BJ (cell line): ENCODE measurements at regions not wholly inside any gene's neighbourhood (a gene's known extent, or its start where the extent isn't known, plus 50 kb on each side); places are given as distances from the start of the nearest gene placed in this dataset.

Experiments
- CTCF ChIA-PET: fragments of 350-600 bp; formaldehyde crosslinking; extraction: SDS; loops from one replicate; lab custom pipeline; 2021; ENCODE audit warnings: antibody characterized with exemption, inconsistent platforms; lab: Yijun Ruan, JAX
- POLR2A ChIA-PET: fragments of 300-600 bp; sonication (Branson Sonifier 250); formaldehyde crosslinking; extraction: SDS; loops from one replicate; lab custom pipeline; 2021; ENCODE audit warnings: antibody characterized with exemption; lab: Charles Lee
- DNase-seq: peaks from one replicate; pipeline ENCODE4 v3.0.0-alpha.2; 2011; ENCODE audit warnings: low read depth
- H3K27me3 ChIP-seq: 2 replicates; pipeline ENCODE4 v1.6.0; 2011; ENCODE audit warnings: low read length; ENCODE audit not compliant: control insufficient read depth, insufficient read depth
- H3K36me3 ChIP-seq: 2 replicates; pipeline ENCODE4 v1.5.1; 2011; ENCODE audit warnings: low read length; ENCODE audit not compliant: control insufficient read depth, insufficient read depth
- H3K4me3 ChIP-seq: 2 replicates; pipeline ENCODE4 v1.5.1; 2011; ENCODE audit warnings: low read depth, mild to moderate bottlenecking, control low read depth, low read length
- TF ChIP-seq, protein P1 (sequence below): IDR thresholded peaks from 2 replicates; pipeline ENCODE4 v1.5.1; 2011; ENCODE audit warnings: low read depth, mild to moderate bottlenecking, control low read depth, inconsistent platforms, low read length, moderate library complexity; ENCODE audit not compliant: insufficient read depth

DNA sequence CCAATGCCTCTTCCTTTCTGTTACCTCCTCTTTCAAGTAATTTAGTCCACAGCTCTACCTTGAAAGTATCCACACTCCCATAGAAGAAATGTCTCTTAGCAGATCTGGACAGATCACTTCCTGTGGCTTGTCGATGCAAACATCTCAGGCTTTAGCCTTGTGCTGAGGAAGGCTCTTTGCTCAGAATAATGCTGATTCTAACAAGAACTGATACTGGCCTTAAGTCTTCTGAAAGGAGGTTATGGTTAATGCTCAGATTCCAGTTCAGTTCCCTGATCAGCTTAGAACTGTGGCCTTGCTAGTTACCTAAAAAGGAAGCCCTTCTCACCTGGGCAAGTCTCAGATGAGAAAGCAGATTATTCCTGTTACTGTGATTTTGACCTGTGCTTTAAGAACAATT is 230.1 kb upstream of the FAT4 start:
- Histone ChIP-seq H3K36me3 (no peaks in the 10 kb centered on the region), H3K4me3 (no peak overlapping the region), H3K27me3 (no peaks in the 10 kb centered on the region)
- ChIA-PET CTCF (no interaction called here), POLR2A (no interaction called here)
- no peak for DNase-seq
- TF ChIP-seq, protein P1, sequence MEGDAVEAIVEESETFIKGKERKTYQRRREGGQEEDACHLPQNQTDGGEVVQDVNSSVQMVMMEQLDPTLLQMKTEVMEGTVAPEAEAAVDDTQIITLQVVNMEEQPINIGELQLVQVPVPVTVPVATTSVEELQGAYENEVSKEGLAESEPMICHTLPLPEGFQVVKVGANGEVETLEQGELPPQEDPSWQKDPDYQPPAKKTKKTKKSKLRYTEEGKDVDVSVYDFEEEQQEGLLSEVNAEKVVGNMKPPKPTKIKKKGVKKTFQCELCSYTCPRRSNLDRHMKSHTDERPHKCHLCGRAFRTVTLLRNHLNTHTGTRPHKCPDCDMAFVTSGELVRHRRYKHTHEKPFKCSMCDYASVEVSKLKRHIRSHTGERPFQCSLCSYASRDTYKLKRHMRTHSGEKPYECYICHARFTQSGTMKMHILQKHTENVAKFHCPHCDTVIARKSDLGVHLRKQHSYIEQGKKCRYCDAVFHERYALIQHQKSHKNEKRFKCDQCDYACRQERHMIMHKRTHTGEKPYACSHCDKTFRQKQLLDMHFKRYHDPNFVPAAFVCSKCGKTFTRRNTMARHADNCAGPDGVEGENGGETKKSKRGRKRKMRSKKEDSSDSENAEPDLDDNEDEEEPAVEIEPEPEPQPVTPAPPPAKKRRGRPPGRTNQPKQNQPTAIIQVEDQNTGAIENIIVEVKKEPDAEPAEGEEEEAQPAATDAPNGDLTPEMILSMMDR, result no peak

DNA sequence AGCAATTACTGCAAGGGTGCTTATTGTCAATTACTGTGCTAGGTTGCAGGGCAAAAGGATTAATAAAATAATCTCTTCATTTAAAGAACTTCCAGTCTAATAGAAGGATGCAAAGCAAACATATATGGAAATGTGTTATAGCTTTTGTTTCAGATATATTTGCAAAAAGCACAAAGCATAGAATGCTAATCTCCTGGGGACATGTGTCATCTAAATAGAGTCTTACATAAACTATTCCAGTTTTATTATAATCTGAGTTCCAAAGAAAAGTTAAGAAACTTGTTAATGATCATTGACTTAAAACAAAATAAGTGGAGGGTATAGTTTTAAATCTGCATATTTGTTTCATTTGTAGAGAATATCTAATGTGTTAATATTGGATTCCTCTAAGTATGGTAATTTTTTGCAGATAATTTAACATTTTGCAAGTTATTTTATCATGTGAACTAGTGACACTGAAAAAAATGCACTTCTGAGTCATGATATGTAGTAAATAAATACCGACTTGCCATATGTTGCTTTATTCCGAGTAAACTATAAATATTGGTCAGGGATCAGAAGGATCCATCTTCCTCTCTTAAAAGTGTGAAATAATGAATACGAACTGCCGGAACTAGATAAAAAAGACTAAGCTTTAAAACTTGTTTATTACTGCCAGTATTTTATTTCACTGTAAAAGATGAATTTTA is 231.9 kb upstream of the FAT4 start:
- no peaks in the 10 kb centered on the region for H3K27me3 ChIP-seq
- no peak for DNase-seq
- TF ChIP-seq, protein P1, result no peak
- H3K4me3 ChIP-seq, result no peak overlapping the region
- POLR2A ChIA-PET, result no interaction called here
- H3K36me3 ChIP-seq, result no peaks in the 10 kb centered on the region
- CTCF ChIA-PET, result no interaction called here

DNA sequence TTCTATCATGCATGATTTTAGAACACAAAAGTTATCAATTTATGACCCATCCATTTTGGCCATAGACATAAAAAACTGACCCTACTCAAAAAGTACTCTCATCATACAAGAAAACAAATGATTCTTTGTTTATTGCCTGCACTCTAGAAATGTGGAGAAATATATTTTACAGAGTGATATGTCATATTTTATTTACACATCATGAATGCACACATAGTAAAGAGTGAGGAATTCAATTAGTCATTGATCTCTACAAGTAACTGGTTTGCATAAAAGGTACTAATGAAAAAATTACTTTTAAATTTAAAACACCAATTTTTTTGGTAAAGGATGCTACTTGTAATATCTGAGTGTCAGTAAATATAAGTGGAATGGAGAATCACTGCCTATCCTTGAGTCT is 242.5 kb upstream of the FAT4 start:
- TF ChIP-seq, protein P1, result no peak
- Histone ChIP-seq H3K4me3 (no peak overlapping the region), H3K36me3 (no peaks in the 10 kb centered on the region), H3K27me3 (no peaks in the 10 kb centered on the region)
- POLR2A ChIA-PET, result no interaction called here
- no peak for DNase-seq
- CTCF ChIA-PET, result no interaction called here

DNA sequence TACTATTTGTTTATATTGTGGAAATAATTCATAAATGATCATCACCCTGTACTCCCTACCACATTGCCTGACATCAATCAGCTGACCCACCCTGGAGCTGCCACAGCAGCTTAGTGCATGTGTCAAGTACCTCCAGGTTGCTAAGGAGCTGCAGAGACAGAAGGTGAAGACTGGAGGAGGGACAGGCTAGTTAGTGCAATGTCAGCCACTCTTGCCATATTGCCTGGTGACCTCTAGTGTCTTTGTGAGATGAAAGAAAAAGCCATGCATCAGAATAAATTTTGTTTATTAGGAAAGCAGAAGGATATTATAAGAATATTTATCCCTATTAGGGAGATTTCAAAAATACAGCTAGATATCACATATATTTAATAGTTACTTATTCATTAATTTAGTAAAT is 243.9 kb upstream of the FAT4 start:
- Histone ChIP-seq H3K36me3 (no peaks in the 10 kb centered on the region), H3K27me3 (no peaks in the 10 kb centered on the region), H3K4me3 (no peak overlapping the region)
- TF ChIP-seq, protein P1, result no peak
- POLR2A ChIA-PET, result no interaction called here
- no peak for DNase-seq
- CTCF ChIA-PET, result no interaction called here

DNA sequence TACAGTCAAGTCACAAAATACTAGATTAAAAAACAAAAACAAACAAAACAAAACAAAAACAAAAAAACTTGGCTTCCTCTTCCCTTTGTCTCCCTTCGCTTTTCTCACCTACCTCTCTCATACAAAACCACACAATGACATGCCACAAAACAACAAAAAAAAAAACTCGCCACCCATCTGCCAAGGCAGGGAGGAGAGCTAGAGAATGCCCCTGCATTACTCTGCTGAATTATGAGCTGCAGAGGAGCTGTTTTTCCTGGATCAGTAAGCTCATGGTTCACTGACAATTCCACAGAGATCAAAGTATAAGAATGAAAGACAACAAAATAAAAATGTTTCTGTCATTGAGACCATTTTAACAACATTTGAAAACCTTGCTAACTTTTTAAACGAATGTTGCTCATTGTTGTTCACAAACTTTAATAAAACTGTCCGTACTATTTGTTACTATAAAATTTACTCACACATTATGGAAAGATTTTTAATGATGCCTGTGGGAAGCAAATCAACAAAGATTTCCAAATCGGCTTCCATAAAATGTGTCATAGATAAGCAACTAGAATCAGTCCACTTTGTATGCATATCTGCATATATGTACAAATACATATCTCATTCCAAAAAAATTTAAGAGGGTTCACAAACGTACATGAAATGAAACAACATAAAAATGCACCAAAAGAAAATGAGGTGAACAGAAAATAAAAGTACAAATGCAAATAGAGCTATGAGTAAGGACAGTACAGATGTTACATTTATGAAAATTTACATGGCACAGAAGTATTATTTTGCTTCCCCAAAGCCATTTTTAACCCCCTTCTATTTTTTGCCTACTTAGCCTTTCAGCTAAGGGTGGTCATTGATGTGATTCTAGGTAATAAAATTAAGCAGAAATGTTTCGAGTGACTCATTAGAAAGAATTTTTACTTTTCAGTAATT is 252.4 kb upstream of the FAT4 start:
- CTCF ChIA-PET, result interaction anchor here (0.6 kb wide), 1 partner anchor 320 kb away, joined by 3 read pairs; no protein-coding TSS in a partner anchor
- POLR2A ChIA-PET, result no interaction called here
- Histone ChIP-seq H3K27me3 (no peaks in the 10 kb centered on the region), H3K36me3 (no peaks in the 10 kb centered on the region), H3K4me3 (no peak overlapping the region)
- TF ChIP-seq, protein P1, result no peak
- DNase-seq, result no peak
